ENCODE measurements at regions not wholly inside any gene's neighbourhood (a gene's known extent, or its start where the extent isn't known, plus 50 kb on each side); places are given as distances from the start of the nearest gene placed in this dataset.

GRCh38 chr21:15462092-15462491, 267.7 kb upstream of the USP25 start:
- POLR2A ChIA-PET = no interaction called here
- CTCF ChIA-PET = interaction anchor here (0.7 to 0.8 kb wide), 2 partner anchors 29 to 582 kb away, joined by 3 to 4 read pairs; no protein-coding TSS in a partner anchor
- no peak for TF ChIP-seq ZNF488 (tag by site-specific recombination; IDR thresholded peaks at IDR 0.05)
- TF ChIP-seq ZNF580 (tag by site-specific recombination; IDR thresholded peaks at IDR 0.05) = no peak
- TF ChIP-seq SETDB1 (IDR thresholded peaks at IDR 0.05; ENCODE audit: insufficient read length, low read length) = no peak
- TF ChIP-seq FEZF1 (tag by site-specific recombination; IDR thresholded peaks at IDR 0.05) = no peak
- TF ChIP-seq ZNF792 (tag by site-specific recombination; IDR thresholded peaks at IDR 0.05) = no peak
- TF ChIP-seq ZNF37A (tag by site-specific recombination; IDR thresholded peaks at IDR 0.05) = no peak
- no peak for TF ChIP-seq ZXDB (tag by site-specific recombination; IDR thresholded peaks at IDR 0.05)
- no peak for TF ChIP-seq ZNF174 (tag by site-specific recombination; IDR thresholded peaks at IDR 0.05)
- TF ChIP-seq ZNF707 (tag by site-specific recombination; IDR thresholded peaks at IDR 0.05) = no peak
- H3K27ac ChIP-seq (ENCODE audit: extremely low read depth, low read depth, low read length) = no peak overlapping the region
- no peaks in the 10 kb centered on the region for H3K9me3 ChIP-seq (ENCODE audit: control insufficient read depth, insufficient read depth, low read depth, low read length)
- no peaks in the 10 kb centered on the region for H3K4me1 ChIP-seq (ENCODE audit: control insufficient read depth, insufficient read depth, low read length)
- H3K36me3 ChIP-seq (ENCODE audit: control insufficient read depth in 2 of 2, insufficient read depth in 1 of 2, low read length in 2 of 2) = no peaks in the 10 kb centered on the region
- H3K4me3 ChIP-seq (ENCODE audit: low read depth, low read length) = no peak overlapping the region

GRCh38 chr21:15466329-15466728, 263.5 kb upstream of the USP25 start:
- ChIA-PET POLR2A (no interaction called here), CTCF (no interaction called here)
- TF ChIP-seq ZNF529 (tag by site-specific recombination; IDR thresholded peaks at IDR 0.05; ENCODE audit: insufficient replicate concordance) (no peak), ZBTB21 (tag by site-specific recombination; IDR thresholded peaks at IDR 0.05) (no peak), ZNF544 (tag by site-specific recombination; IDR thresholded peaks at IDR 0.05) (no peak), ZNF350 (tag by site-specific recombination; IDR thresholded peaks at IDR 0.05) (no peak), ZNF837 (tag by site-specific recombination; IDR thresholded peaks at IDR 0.05) (no peak), ZNF585B (tag by site-specific recombination; IDR thresholded peaks at IDR 0.05) (no peak), ZNF48 (tag by site-specific recombination; IDR thresholded peaks at IDR 0.05) (no peak), ZNF521 (tag by site-specific recombination; IDR thresholded peaks at IDR 0.05) (no peak), HOXA7 (CRISPR knock-in tag; IDR thresholded peaks at IDR 0.05; ENCODE audit: borderline replicate concordance) (no peak), KLF1 (tag by site-specific recombination; IDR thresholded peaks at IDR 0.05) (no peak), ZBTB6 (tag by site-specific recombination; IDR thresholded peaks at IDR 0.05) (no peak)

GRCh38 chr21:15468368-15468767, 261.4 kb upstream of the USP25 start:
- CTCF ChIA-PET = no interaction called here
- TF ChIP-seq CTCF (tag by site-specific recombination; IDR thresholded peaks at IDR 0.05) (no peak), ZNF529 (tag by site-specific recombination; IDR thresholded peaks at IDR 0.05; ENCODE audit: insufficient replicate concordance) (no peak), ZNF10 (tag by site-specific recombination; IDR thresholded peaks at IDR 0.05) (no peak), OVOL3 (tag by site-specific recombination; IDR thresholded peaks at IDR 0.05) (no peak), TCF7L2 (IDR thresholded peaks at IDR 0.05; ENCODE audit: borderline replicate concordance, low read depth, low read length) (no peak), ZNF624 (tag by site-specific recombination; IDR thresholded peaks at IDR 0.05) (no peak), KLF10 (tag by site-specific recombination; IDR thresholded peaks at IDR 0.05) (no peak), ZSCAN23 (tag by site-specific recombination; IDR thresholded peaks at IDR 0.05) (no peak), ZNF488 (tag by site-specific recombination; IDR thresholded peaks at IDR 0.05) (no peak), ZNF223 (tag by site-specific recombination; IDR thresholded peaks at IDR 0.05) (no peak), ZNF449 (tag by site-specific recombination; IDR thresholded peaks at IDR 0.05) (no peak)

More at GRCh38 chr21:15466329-15466728, 263.5 kb upstream of the USP25 start:
- H3K4me3 ChIP-seq (ENCODE audit: low read depth, low read length) = no peak overlapping the region
- no peaks in the 10 kb centered on the region for H3K36me3 ChIP-seq (ENCODE audit: control insufficient read depth in 2 of 2, insufficient read depth in 1 of 2, low read length in 2 of 2)
- no peaks in the 10 kb centered on the region for H3K4me1 ChIP-seq (ENCODE audit: control insufficient read depth, insufficient read depth, low read length)
- no peak overlapping the region for H3K27ac ChIP-seq (ENCODE audit: extremely low read depth, low read depth, low read length)
- H3K9me3 ChIP-seq (ENCODE audit: control insufficient read depth, insufficient read depth, low read depth, low read length) = no peaks in the 10 kb centered on the region

More at GRCh38 chr21:15468368-15468767, 261.4 kb upstream of the USP25 start:
- Histone ChIP-seq H3K4me3 (ENCODE audit: low read depth, low read length) (no peak overlapping the region), H3K9me3 (ENCODE audit: control insufficient read depth, insufficient read depth, low read depth, low read length) (no peaks in the 10 kb centered on the region), H3K27ac (ENCODE audit: extremely low read depth, low read depth, low read length) (no peak overlapping the region), H3K4me1 (ENCODE audit: control insufficient read depth, insufficient read depth, low read length) (no peaks in the 10 kb centered on the region), H3K36me3 (ENCODE audit: control insufficient read depth in 2 of 2, insufficient read depth in 1 of 2, low read length in 2 of 2) (no peaks in the 10 kb centered on the region)
- POLR2A ChIA-PET = no interaction called here

All from HEK293 (cell line).